ENCODE measurements at regions not wholly inside any gene's neighbourhood (a gene's known extent, or its start where the extent isn't known, plus 50 kb on each side); places are given as distances from the start of the nearest gene placed in this dataset.
"Not testable (repeated sequence)": the region's sequence is repeated elsewhere in the genome, so short reads cannot be mapped to it uniquely, and the experiment has no call there.

GRCh38 chr1:209196140-209196539 is 387.4 kb upstream of the CAMK1G start:
- Histone ChIP-seq H3K27ac (ENCODE audit: low read length) (no peak overlapping the region), H3K4me3 (ENCODE audit: low read length in 2 of 2) (no peak overlapping the region), H3K9ac (ENCODE audit: low read length in 2 of 2) (no peak overlapping the region), H3K9me3 (ENCODE audit: control insufficient read depth in 2 of 2, low read length in 2 of 2) (peaks cover 3 to 10% of the 10 kb centered on the region in 2 donors), H3K27me3 (ENCODE audit: control insufficient read depth in 1 of 2, insufficient read depth in 2 of 2, low read length in 2 of 2) (no peaks in the 10 kb centered on the region), H3K36me3 (ENCODE audit: control insufficient read depth in 2 of 2, insufficient read depth in 2 of 2, low read length in 2 of 2) (no peaks in the 10 kb centered on the region), H3K4me1 (ENCODE audit: control insufficient read depth, insufficient read depth, low read length) (no peaks in the 10 kb centered on the region)

DNA sequence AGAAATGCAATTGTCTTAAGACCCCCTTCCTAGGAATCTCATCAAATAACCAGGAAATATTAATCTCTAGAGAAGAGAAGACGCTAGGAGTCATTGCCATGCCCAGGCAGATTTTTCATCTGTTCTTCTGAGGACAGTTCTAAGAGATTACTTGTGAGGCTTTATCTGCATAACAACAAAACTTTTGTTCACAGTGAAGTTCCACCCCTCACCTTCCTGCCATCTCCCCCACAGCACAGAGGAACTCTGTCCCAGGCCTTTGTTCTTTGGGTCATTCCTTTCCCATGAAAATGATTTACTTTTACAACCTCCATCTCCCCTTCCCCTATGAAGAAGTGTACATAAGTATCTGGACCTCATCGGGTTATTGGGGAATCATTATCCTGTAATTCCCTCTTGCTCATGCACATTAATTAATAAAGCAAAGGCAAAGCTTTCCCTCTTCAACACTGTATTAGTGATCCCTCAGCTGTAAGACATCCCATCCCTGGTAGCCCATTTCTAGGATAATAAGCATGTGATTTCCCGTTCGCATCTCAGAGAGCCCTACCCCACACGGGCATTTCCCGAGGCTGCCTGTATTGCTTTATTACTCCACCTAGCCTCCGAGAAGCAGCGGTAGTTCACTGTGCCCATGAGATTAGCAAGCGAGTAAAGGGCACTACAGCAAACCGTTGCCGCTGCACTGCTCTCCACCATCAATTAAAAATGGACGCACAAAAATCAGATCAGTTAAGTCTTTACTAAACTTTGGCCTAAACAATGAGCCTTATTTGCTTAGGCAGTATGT is 384.4 kb upstream of the CAMK1G start:
- no peak overlapping the region for H3K9ac ChIP-seq (ENCODE audit: low read length in 2 of 2)
- H3K9me3 ChIP-seq (ENCODE audit: control insufficient read depth in 2 of 2, low read length in 2 of 2) = peaks cover 3 to 10% of the 10 kb centered on the region in 2 donors

GRCh38 chr1:209199822-209200221 is 383.7 kb upstream of the CAMK1G start:
- no peaks in the 10 kb centered on the region for H3K36me3 ChIP-seq (ENCODE audit: control insufficient read depth in 2 of 2, insufficient read depth in 2 of 2, low read length in 2 of 2)
- no peak overlapping the region for H3K9ac ChIP-seq (ENCODE audit: low read length in 2 of 2)
- H3K4me1 ChIP-seq (ENCODE audit: control insufficient read depth, insufficient read depth, low read length) = peaks cover 3% of the 10 kb centered on the region
- no peak overlapping the region for H3K27ac ChIP-seq (ENCODE audit: low read length)
- no peak overlapping the region for H3K4me3 ChIP-seq (ENCODE audit: low read length in 2 of 2)
- H3K27me3 ChIP-seq (ENCODE audit: control insufficient read depth in 1 of 2, insufficient read depth in 2 of 2, low read length in 2 of 2) = no peaks in the 10 kb centered on the region
- H3K9me3 ChIP-seq (ENCODE audit: control insufficient read depth in 2 of 2, low read length in 2 of 2) = peaks cover 3 to 10% of the 10 kb centered on the region in 2 donors

More for the DNA sequence above, 384.4 kb upstream of the CAMK1G start:
- Histone ChIP-seq H3K4me3 (ENCODE audit: low read length in 2 of 2) (no peak overlapping the region), H3K36me3 (ENCODE audit: control insufficient read depth in 2 of 2, insufficient read depth in 2 of 2, low read length in 2 of 2) (no peaks in the 10 kb centered on the region), H3K27me3 (ENCODE audit: control insufficient read depth in 1 of 2, insufficient read depth in 2 of 2, low read length in 2 of 2) (no peaks in the 10 kb centered on the region), H3K27ac (ENCODE audit: low read length) (no peak overlapping the region), H3K4me1 (ENCODE audit: control insufficient read depth, insufficient read depth, low read length) (peaks cover 3% of the 10 kb centered on the region)

DNA sequence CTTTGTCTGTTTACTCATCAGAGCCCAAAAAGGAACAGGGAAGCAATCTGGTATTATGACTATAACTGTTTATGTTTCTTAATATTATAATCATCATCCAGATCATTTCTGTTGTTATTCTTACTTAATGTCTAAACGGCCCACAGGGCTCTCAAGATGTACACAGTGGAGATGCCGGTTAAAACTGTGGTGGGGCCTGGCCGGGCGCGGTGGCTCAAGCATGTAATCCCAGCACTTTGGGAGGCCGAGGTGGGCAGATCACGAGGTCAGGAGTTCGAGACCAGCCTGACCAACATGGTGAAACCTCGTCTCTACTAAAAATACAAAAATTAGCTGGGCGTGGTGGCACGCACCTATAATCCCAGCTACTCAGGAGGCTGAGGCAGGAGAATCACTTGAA is 381.2 kb upstream of the CAMK1G start:
- not testable (repeated sequence) for H3K4me3 ChIP-seq (ENCODE audit: low read length in 2 of 2); H3K36me3 ChIP-seq (ENCODE audit: control insufficient read depth in 2 of 2, insufficient read depth in 2 of 2, low read length in 2 of 2); H3K27ac ChIP-seq (ENCODE audit: low read length); H3K9ac ChIP-seq (ENCODE audit: low read length in 2 of 2); H3K4me1 ChIP-seq (ENCODE audit: control insufficient read depth, insufficient read depth, low read length); H3K27me3 ChIP-seq (ENCODE audit: control insufficient read depth in 1 of 2, insufficient read depth in 2 of 2, low read length in 2 of 2); H3K9me3 ChIP-seq (ENCODE audit: control insufficient read depth in 2 of 2, low read length in 2 of 2)

- Histone ChIP-seq H3K9me3 (ENCODE audit: control insufficient read depth in 2 of 2, low read length in 2 of 2) (no peaks in the 10 kb centered on the region), H3K4me1 (ENCODE audit: control insufficient read depth, insufficient read depth, low read length) (peaks cover 12% of the 10 kb centered on the region), H3K4me3 (ENCODE audit: low read length in 2 of 2) (no peak overlapping the region), H3K27me3 (ENCODE audit: control insufficient read depth in 1 of 2, insufficient read depth in 2 of 2, low read length in 2 of 2) (peaks cover 3 to 4% of the 10 kb centered on the region in 2 donors), H3K9ac (ENCODE audit: low read length in 2 of 2) (no peak overlapping the region), H3K36me3 (ENCODE audit: control insufficient read depth in 2 of 2, insufficient read depth in 2 of 2, low read length in 2 of 2) (no peaks in the 10 kb centered on the region), H3K27ac (ENCODE audit: low read length) (no peak overlapping the region)
Observed at GRCh38 chr1:209202830-209203532, 380.5 kb upstream of the CAMK1G start.

GRCh38 chr1:209203533-209203895 is 380.0 kb upstream of the CAMK1G start:
- no peak overlapping the region for H3K4me3 ChIP-seq (ENCODE audit: low read length in 2 of 2)
- peaks cover 8 to 10% of the 10 kb centered on the region in 2 donors for H3K27me3 ChIP-seq (ENCODE audit: control insufficient read depth in 1 of 2, insufficient read depth in 2 of 2, low read length in 2 of 2)
- no peaks in the 10 kb centered on the region for H3K9me3 ChIP-seq (ENCODE audit: control insufficient read depth in 2 of 2, low read length in 2 of 2)
- no peak overlapping the region for H3K9ac ChIP-seq (ENCODE audit: low read length in 2 of 2)
- H3K36me3 ChIP-seq (ENCODE audit: control insufficient read depth in 2 of 2, insufficient read depth in 2 of 2, low read length in 2 of 2) = no peaks in the 10 kb centered on the region
- H3K4me1 ChIP-seq (ENCODE audit: control insufficient read depth, insufficient read depth, low read length) = peaks cover 15% of the 10 kb centered on the region
- no peak overlapping the region for H3K27ac ChIP-seq (ENCODE audit: low read length)

- Histone ChIP-seq H3K27ac (ENCODE audit: low read length) (no peak overlapping the region), H3K9me3 (ENCODE audit: control insufficient read depth in 2 of 2, low read length in 2 of 2) (no peaks in the 10 kb centered on the region), H3K4me3 (ENCODE audit: low read length in 2 of 2) (no peak overlapping the region), H3K27me3 (ENCODE audit: control insufficient read depth in 1 of 2, insufficient read depth in 2 of 2, low read length in 2 of 2) (peaks cover 15 to 16% of the 10 kb centered on the region in 2 donors), H3K36me3 (ENCODE audit: control insufficient read depth in 2 of 2, insufficient read depth in 2 of 2, low read length in 2 of 2) (no peaks in the 10 kb centered on the region), H3K9ac (ENCODE audit: low read length in 2 of 2) (no peak overlapping the region), H3K4me1 (ENCODE audit: control insufficient read depth, insufficient read depth, low read length) (peaks cover 15% of the 10 kb centered on the region)
Observed at GRCh38 chr1:209205039-209205438, 378.5 kb upstream of the CAMK1G start.

- H3K27ac ChIP-seq (ENCODE audit: low read length) = no peak overlapping the region
Observed at GRCh38 chr1:209207126-209207700, 376.3 kb upstream of the CAMK1G start.

GRCh38 chr1:209207701-209208286 is 375.7 kb upstream of the CAMK1G start:
- Histone ChIP-seq H3K36me3 (ENCODE audit: control insufficient read depth in 2 of 2, insufficient read depth in 2 of 2, low read length in 2 of 2) (no peaks in the 10 kb centered on the region), H3K9me3 (ENCODE audit: control insufficient read depth in 2 of 2, low read length in 2 of 2) (no peaks in the 10 kb centered on the region), H3K4me3 (ENCODE audit: low read length in 2 of 2) (peak overlapping the region; percentile 44 to 71), H3K27ac (ENCODE audit: low read length) (no peak overlapping the region), H3K4me1 (ENCODE audit: control insufficient read depth, insufficient read depth, low read length) (peaks cover 14% of the 10 kb centered on the region), H3K9ac (ENCODE audit: low read length in 2 of 2) (peak overlapping the region in 1 of 2 donors; percentile 51), H3K27me3 (ENCODE audit: control insufficient read depth in 1 of 2, insufficient read depth in 2 of 2, low read length in 2 of 2) (peaks cover 20 to 25% of the 10 kb centered on the region in 2 donors)

More at GRCh38 chr1:209207126-209207700, 376.3 kb upstream of the CAMK1G start:
- Histone ChIP-seq H3K36me3 (ENCODE audit: control insufficient read depth in 2 of 2, insufficient read depth in 2 of 2, low read length in 2 of 2) (no peaks in the 10 kb centered on the region), H3K9ac (ENCODE audit: low read length in 2 of 2) (peak overlapping the region in 1 of 2 donors; percentile 47), H3K9me3 (ENCODE audit: control insufficient read depth in 2 of 2, low read length in 2 of 2) (no peaks in the 10 kb centered on the region), H3K4me1 (ENCODE audit: control insufficient read depth, insufficient read depth, low read length) (peaks cover 15% of the 10 kb centered on the region), H3K27me3 (ENCODE audit: control insufficient read depth in 1 of 2, insufficient read depth in 2 of 2, low read length in 2 of 2) (peaks cover 20 to 25% of the 10 kb centered on the region in 2 donors), H3K4me3 (ENCODE audit: low read length in 2 of 2) (peak overlapping the region in 1 of 2 donors; percentile 71)

DNA sequence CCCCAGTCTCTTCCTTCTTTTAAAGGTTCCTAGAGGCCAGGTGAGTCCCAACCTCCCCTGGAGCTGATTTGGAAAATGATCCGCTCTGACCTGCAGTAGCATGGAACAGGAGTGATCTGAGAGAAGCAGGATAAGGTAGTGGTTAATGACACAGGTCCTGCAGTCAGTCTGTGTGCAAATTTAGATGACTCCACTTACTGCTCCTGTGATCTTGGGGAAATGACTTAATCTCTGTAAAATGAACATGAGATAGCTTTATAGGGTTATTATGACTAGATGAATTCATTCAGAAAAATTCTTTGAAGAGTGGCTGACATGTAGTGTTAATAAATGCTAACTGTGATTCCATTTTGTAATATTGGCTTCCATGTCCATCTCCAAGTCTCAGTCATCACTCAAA is 374.9 kb upstream of the CAMK1G start:
- Histone ChIP-seq H3K4me3 (ENCODE audit: low read length in 2 of 2) (no peak overlapping the region), H3K9me3 (ENCODE audit: control insufficient read depth in 2 of 2, low read length in 2 of 2) (no peaks in the 10 kb centered on the region), H3K36me3 (ENCODE audit: control insufficient read depth in 2 of 2, insufficient read depth in 2 of 2, low read length in 2 of 2) (no peaks in the 10 kb centered on the region), H3K4me1 (ENCODE audit: control insufficient read depth, insufficient read depth, low read length) (peaks cover 12% of the 10 kb centered on the region), H3K27me3 (ENCODE audit: control insufficient read depth in 1 of 2, insufficient read depth in 2 of 2, low read length in 2 of 2) (peaks cover 20 to 25% of the 10 kb centered on the region in 2 donors), H3K9ac (ENCODE audit: low read length in 2 of 2) (no peak overlapping the region), H3K27ac (ENCODE audit: low read length) (no peak overlapping the region)

Measured in stomach smooth muscle (tissue), 2 donors.